GM12873 (cell line): ENCODE measurements at regions not wholly inside any gene's neighbourhood (a gene's known extent, or its start where the extent isn't known, plus 50 kb on each side); places are given as distances from the start of the nearest gene placed in this dataset.

Source experiments
- TF ChIP-seq, protein P1 (sequence below): IDR thresholded peaks from 2 replicates; pipeline ENCODE4 v1.5.1; 2012; ENCODE audit warnings: low read depth, mild to moderate bottlenecking, moderate library complexity, low read length, control low read depth; ENCODE audit not compliant: insufficient read depth; ENCODE audit errors: missing control alignments

DNA sequence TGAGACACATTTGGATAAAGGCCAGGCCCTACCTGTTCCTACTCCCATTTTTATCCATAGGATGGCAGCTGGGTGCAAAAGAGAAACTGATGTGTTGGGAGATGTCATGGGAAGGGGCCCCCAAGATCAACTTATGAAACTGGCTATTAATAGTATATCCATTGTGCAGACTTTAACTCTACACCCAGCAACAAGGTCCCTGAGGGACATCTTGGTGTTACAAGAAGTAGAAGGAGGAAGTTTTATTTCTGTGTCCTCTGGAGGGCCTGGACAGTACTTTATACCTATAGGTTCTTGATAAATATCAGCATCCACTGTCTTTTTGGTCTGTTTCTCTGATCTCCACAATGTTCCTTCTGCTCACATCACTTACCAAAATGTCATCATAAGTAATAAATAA, 84.6 kb downstream of the BTG1 start:
- TF ChIP-seq, protein P1, sequence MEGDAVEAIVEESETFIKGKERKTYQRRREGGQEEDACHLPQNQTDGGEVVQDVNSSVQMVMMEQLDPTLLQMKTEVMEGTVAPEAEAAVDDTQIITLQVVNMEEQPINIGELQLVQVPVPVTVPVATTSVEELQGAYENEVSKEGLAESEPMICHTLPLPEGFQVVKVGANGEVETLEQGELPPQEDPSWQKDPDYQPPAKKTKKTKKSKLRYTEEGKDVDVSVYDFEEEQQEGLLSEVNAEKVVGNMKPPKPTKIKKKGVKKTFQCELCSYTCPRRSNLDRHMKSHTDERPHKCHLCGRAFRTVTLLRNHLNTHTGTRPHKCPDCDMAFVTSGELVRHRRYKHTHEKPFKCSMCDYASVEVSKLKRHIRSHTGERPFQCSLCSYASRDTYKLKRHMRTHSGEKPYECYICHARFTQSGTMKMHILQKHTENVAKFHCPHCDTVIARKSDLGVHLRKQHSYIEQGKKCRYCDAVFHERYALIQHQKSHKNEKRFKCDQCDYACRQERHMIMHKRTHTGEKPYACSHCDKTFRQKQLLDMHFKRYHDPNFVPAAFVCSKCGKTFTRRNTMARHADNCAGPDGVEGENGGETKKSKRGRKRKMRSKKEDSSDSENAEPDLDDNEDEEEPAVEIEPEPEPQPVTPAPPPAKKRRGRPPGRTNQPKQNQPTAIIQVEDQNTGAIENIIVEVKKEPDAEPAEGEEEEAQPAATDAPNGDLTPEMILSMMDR, result no peak

DNA sequence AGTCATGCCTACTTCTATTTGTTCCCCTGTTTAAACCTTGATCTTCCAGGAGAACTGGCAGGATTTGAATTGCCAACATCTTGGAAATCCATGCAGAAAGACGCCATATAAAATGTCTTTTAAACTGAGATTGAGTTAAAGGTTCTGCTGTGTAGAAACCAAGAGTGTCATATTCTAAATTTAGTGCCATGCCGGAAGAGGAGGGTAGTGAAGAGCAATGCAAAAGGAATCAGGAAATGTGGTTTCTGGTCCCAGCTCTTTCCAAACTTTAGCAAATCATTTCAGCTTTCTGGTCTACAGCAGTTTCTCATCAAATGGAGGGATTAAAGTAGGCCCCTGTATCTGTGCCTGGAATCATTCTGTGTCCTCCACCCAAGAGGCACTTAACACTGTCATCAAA, 85.7 kb downstream of the BTG1 start:
- TF ChIP-seq, protein P1, result no peak

DNA sequence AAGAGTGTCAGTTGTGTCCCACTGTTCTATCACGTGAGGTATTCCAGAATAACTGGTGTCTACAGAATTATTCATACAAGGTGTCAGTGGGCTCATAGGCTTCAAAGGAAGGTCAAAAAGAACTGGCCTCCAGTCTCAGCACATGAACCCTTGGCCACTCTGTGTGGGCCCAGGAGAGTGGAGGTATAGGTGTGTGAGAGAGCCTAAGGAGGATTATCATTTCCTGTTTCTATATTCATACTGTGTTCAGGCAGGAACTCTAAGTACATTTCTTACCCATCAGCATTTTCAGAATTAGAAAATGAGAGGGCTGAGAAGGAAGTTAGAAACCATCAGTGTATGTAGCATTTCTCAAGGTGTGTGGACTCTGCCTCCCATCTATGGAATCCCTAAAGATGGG, 87.0 kb downstream of the BTG1 start:
- TF ChIP-seq, protein P1, result no peak

DNA sequence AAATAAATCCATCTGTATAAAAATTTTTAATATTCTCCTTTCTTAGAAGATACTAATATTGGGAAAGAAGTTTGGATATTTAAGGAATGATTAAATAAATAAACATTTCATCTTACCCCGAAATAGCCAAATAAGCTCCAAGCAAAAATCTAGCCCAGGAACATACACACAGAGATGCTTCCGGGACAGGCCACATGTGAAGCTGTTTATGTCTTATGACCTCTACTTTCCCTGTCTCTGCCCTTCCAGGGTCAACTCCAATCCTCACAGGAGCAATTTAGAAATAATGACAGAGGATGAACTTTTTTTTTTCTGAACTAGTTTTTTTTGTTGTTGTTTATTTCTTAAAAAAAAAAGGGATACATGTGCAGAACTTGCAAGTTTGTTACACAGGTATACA, 89.4 kb downstream of the BTG1 start:
- TF ChIP-seq, protein P1, result no peak

DNA sequence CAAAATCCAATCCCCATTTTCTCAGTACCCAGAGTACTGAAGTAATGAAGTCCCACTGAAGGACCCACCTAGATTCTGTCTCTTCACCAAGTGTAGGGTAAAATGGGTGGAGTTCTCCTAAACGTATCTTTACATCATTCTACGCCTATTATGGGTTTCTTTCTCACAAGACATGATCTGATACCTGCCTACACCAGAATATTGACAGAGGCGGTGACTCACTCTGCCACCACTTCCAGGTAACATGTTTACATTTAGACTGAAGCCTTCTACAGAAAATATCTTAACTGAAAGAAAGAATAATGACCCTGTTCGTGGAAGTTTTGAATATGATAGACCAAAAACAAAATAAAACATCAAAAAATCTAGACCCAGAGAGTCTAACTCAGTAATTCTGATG, 89.8 kb downstream of the BTG1 start:
- TF ChIP-seq, protein P1, result no peak

DNA sequence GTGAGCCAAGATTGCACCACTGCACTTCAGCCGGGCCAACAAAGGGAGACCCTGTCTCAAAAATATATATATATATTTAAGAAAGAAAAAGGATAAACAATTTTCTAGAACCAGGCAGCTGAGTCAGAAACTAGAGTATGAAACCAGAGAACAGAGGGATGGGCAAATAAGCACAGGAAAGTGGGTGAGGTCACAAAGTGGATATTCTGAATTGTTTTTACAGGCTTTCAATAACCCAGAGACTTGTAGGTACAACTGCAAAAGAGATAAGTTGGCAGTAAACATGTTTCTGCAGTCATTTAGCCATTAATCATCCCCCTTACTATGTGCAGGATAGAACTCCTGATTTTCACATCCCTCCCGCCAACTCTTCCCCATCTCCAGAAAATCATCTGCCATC, 94.2 kb downstream of the BTG1 start:
- TF ChIP-seq, protein P1, result no peak

DNA sequence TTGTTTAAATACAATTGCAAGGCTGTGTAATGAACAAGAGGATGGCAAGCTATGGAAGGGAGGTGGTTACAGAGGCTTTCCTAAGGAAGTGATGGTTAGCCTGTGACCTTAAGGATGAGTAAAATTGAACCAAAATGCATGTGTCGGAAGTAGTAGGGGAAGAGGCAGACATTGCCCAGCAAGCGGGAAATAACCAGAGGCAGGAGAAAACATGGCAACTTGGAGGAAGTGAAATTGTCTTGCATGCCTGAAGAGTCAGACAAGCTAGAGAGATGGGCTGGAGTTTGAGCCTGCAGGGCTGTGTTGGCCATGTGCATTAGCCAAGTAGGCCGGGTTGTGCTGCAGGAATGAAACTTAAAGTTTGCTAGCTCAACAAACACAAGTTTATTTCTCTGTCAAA, 96.2 kb downstream of the BTG1 start:
- TF ChIP-seq, protein P1, result no peak
